GM18870 (cell line): ENCODE measurements at regions not wholly inside any gene's neighbourhood (a gene's known extent, or its start where the extent isn't known, plus 50 kb on each side); places are given as distances from the start of the nearest gene placed in this dataset.

Experiments used
- ATAC-seq: cut with Tn5 transposase; IDR thresholded peaks from one replicate; pipeline ENCODE4 v1.9.1; 2021; ENCODE audit warnings: moderate library complexity; ENCODE audit not compliant: unreplicated experiment

GRCh38 chr11:109150581-109150980 lies 271.4 kb upstream of the C11orf87 start:
- ATAC-seq: no peak

- ATAC-seq: no peak
These were observed 268.2 kb upstream of the C11orf87 start for GRCh38 chr11:109153836-109154235.

GRCh38 chr11:109155291-109155690 lies 266.7 kb upstream of the C11orf87 start:
- peak; percentile 99 for ATAC-seq

- ATAC-seq: no peak
These were observed 257.0 kb upstream of the C11orf87 start for GRCh38 chr11:109165035-109165434.

GRCh38 chr11:109166441-109166840 lies 255.5 kb upstream of the C11orf87 start:
- ATAC-seq: no peak

- ATAC-seq: no peak
These were observed 248.5 kb upstream of the C11orf87 start for GRCh38 chr11:109173504-109173903.

GRCh38 chr11:109184376-109184775 lies 237.6 kb upstream of the C11orf87 start:
- ATAC-seq: no peak

GRCh38 chr11:109192864-109193263 lies 229.1 kb upstream of the C11orf87 start:
- no peak for ATAC-seq

GRCh38 chr11:109193880-109194279 lies 228.1 kb upstream of the C11orf87 start:
- ATAC-seq: no peak

- ATAC-seq: no peak
These were observed 226.0 kb upstream of the C11orf87 start for GRCh38 chr11:109196016-109196415.

- no peak for ATAC-seq
These were observed 224.3 kb upstream of the C11orf87 start for GRCh38 chr11:109197656-109198055.

GRCh38 chr11:109203176-109203575 lies 218.8 kb upstream of the C11orf87 start:
- ATAC-seq: no peak

GRCh38 chr11:109205312-109205711 lies 216.7 kb upstream of the C11orf87 start:
- ATAC-seq: no peak

GRCh38 chr11:109208121-109208520 lies 213.9 kb upstream of the C11orf87 start:
- no peak for ATAC-seq

- ATAC-seq: no peak
These were observed 212.4 kb upstream of the C11orf87 start for GRCh38 chr11:109209572-109209971.

GRCh38 chr11:109221190-109221589 lies 200.8 kb upstream of the C11orf87 start:
- ATAC-seq: no peak

- ATAC-seq: no peak
These were observed 199.2 kb upstream of the C11orf87 start for GRCh38 chr11:109222761-109223160.

- ATAC-seq: no peak
These were observed 198.5 kb upstream of the C11orf87 start for GRCh38 chr11:109223451-109223850.

GRCh38 chr11:109229682-109230081 lies 192.3 kb upstream of the C11orf87 start:
- ATAC-seq: no peak

GRCh38 chr11:109236188-109236587 lies 185.8 kb upstream of the C11orf87 start:
- ATAC-seq: no peak

GRCh38 chr11:109236696-109237095 lies 185.3 kb upstream of the C11orf87 start:
- no peak for ATAC-seq

- no peak for ATAC-seq
These were observed 184.4 kb upstream of the C11orf87 start for GRCh38 chr11:109237636-109238035.

GRCh38 chr11:109241988-109242536 lies 179.9 kb upstream of the C11orf87 start:
- no peak for ATAC-seq
